ENCODE measurements at regions not wholly inside any gene's neighbourhood (a gene's known extent, or its start where the extent isn't known, plus 50 kb on each side); places are given as distances from the start of the nearest gene placed in this dataset.

DNA sequence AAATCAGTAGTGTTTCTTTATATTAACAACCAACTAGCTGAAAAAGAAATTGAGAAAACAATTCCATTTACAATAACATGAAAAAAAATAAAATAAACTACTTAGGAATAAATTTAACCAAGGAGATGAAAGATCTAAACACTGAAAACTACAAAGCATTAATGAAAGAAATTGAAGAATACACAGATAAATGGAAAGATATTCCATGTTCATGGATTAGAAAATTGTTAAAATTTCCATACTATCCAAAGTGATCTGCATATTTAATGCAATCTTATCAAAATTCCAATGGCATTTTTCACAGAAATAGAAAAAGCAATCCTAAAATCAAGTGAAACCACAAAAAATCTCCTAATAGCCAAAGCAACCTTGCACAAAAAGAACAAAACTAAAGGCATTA, 320.2 kb upstream of the GRAMD2B start:
- in situ Hi-C loops (cut with MboI; ENCODE audit: low sequenced_read_pairs, unreplicated experiment) = no loop called here
- DNase-seq (ENCODE audit: low spot score) = no peak
- TF ChIP-seq, protein P1, sequence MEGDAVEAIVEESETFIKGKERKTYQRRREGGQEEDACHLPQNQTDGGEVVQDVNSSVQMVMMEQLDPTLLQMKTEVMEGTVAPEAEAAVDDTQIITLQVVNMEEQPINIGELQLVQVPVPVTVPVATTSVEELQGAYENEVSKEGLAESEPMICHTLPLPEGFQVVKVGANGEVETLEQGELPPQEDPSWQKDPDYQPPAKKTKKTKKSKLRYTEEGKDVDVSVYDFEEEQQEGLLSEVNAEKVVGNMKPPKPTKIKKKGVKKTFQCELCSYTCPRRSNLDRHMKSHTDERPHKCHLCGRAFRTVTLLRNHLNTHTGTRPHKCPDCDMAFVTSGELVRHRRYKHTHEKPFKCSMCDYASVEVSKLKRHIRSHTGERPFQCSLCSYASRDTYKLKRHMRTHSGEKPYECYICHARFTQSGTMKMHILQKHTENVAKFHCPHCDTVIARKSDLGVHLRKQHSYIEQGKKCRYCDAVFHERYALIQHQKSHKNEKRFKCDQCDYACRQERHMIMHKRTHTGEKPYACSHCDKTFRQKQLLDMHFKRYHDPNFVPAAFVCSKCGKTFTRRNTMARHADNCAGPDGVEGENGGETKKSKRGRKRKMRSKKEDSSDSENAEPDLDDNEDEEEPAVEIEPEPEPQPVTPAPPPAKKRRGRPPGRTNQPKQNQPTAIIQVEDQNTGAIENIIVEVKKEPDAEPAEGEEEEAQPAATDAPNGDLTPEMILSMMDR (IDR thresholded peaks at IDR 0.05; ENCODE audit: borderline replicate concordance, control extremely low read depth, extremely low read depth, insufficient read depth, missing control alignments) = no peak

GRCh38 chr5:126103868-126104267, 319.3 kb upstream of the GRAMD2B start:
- TF ChIP-seq, protein P1 (IDR thresholded peaks at IDR 0.05; ENCODE audit: borderline replicate concordance, control extremely low read depth, extremely low read depth, insufficient read depth, missing control alignments) = no peak
- in situ Hi-C loops (cut with MboI; ENCODE audit: low sequenced_read_pairs, unreplicated experiment) = no loop called here

GRCh38 chr5:126104341-126104740, 318.9 kb upstream of the GRAMD2B start:
- TF ChIP-seq, protein P1 (IDR thresholded peaks at IDR 0.05; ENCODE audit: borderline replicate concordance, control extremely low read depth, extremely low read depth, insufficient read depth, missing control alignments) = no peak
- DNase-seq (ENCODE audit: low spot score) = no peak
- in situ Hi-C loops (cut with MboI; ENCODE audit: low sequenced_read_pairs, unreplicated experiment) = no loop called here

More at GRCh38 chr5:126103868-126104267, 319.3 kb upstream of the GRAMD2B start:
- DNase-seq (ENCODE audit: low spot score) = no peak

- TF ChIP-seq, protein P1 (IDR thresholded peaks at IDR 0.05; ENCODE audit: borderline replicate concordance, control extremely low read depth, extremely low read depth, insufficient read depth, missing control alignments) = no peak
- DNase-seq (ENCODE audit: low spot score) = no peak
- in situ Hi-C loops (cut with MboI; ENCODE audit: low sequenced_read_pairs, unreplicated experiment) = no loop called here
Measured at GRCh38 chr5:126104951-126105350, 318.3 kb upstream of the GRAMD2B start.

DNA sequence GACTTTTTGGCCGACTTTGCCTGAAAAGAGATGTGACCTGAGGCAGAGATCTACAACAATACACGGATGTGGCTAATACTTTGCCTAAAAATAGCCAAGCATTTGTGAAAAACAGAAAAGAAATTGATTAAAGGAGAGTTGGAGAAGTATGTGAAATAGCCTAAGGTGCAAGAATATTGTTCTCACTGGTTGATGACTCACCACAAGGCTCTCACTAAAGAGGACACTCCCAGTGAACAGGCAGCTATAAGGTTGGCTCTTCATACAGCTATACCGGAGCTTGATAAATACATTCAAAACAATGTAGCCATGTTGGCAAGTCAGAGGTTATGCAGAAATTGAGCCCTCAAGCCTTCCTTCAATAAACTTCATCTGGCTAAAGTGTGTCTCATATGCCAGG, 317.2 kb upstream of the GRAMD2B start:
- in situ Hi-C loops (cut with MboI; ENCODE audit: low sequenced_read_pairs, unreplicated experiment) = no loop called here
- TF ChIP-seq, protein P1 (IDR thresholded peaks at IDR 0.05; ENCODE audit: borderline replicate concordance, control extremely low read depth, extremely low read depth, insufficient read depth, missing control alignments) = no peak
- no peak for DNase-seq (ENCODE audit: low spot score)

GRCh38 chr5:126107381-126107780, 315.8 kb upstream of the GRAMD2B start:
- no peak for DNase-seq (ENCODE audit: low spot score)
- TF ChIP-seq, protein P1 (IDR thresholded peaks at IDR 0.05; ENCODE audit: borderline replicate concordance, control extremely low read depth, extremely low read depth, insufficient read depth, missing control alignments) = no peak
- in situ Hi-C loops (cut with MboI; ENCODE audit: low sequenced_read_pairs, unreplicated experiment) = no loop called here

DNA sequence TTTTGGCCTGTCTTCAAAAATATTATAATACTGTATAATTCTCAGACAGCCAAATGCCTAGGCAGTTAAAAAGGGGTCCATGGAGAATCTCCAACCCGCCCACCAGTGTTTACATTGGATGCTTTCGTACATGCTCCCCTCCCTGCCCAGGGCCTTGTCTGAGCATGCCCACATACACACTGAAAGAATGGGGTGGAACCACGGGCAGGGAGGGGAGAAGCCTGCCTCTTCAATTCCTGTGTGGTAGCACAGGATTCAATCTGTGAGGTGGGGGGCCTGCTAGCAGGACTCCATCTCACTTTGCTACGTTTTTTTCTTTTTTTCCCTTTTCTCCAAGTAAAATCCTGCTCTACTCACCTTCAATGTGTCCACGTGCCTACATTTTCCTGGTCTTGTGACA, 314.7 kb upstream of the GRAMD2B start:
- in situ Hi-C loops (cut with MboI; ENCODE audit: low sequenced_read_pairs, unreplicated experiment) = no loop called here
- DNase-seq (ENCODE audit: low spot score) = no peak
- TF ChIP-seq, protein P1 (IDR thresholded peaks at IDR 0.05; ENCODE audit: borderline replicate concordance, control extremely low read depth, extremely low read depth, insufficient read depth, missing control alignments) = no peak

All from GM13976 (cell line).